HG02973 (cell line): ENCODE measurements at regions not wholly inside any gene's neighbourhood (a gene's known extent, or its start where the extent isn't known, plus 50 kb on each side); places are given as distances from the start of the nearest gene placed in this dataset.
"Not testable (repeated sequence)": the region's sequence is repeated elsewhere in the genome, so short reads cannot be mapped to it uniquely, and the experiment has no call there.

Source experiments
- ATAC-seq: cut with Tn5 transposase; IDR thresholded peaks from one replicate; pipeline ENCODE4 v1.9.1; 2021; ENCODE audit warnings: moderate library complexity; ENCODE audit not compliant: unreplicated experiment

DNA sequence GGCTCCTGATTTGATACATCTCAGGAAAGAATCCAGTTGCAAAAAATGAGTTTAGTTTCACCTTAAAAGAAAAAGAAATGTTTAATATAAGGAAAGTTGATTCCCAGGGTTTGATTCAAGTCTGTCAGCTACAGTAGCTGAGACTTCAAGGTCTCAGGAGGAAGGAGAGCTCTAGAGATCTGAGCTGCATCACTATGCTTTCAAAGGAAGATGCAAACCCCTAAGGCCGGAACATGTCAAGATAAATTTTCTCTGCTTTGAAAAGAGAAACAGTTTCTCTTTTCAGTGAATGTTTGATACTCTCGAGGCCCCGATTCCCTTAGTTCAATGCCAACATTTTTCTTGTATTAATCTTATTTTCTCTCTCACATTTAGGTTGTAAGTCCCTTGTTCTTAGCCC is 128.6 kb downstream of the RGPD3 start:
- no peak for ATAC-seq

- ATAC-seq: no peak
These were observed 129.1 kb downstream of the RGPD3 start for GRCh38 chr2:106339132-106339531.

- ATAC-seq: no peak
These were observed 130.2 kb downstream of the RGPD3 start for GRCh38 chr2:106338043-106338442.

DNA sequence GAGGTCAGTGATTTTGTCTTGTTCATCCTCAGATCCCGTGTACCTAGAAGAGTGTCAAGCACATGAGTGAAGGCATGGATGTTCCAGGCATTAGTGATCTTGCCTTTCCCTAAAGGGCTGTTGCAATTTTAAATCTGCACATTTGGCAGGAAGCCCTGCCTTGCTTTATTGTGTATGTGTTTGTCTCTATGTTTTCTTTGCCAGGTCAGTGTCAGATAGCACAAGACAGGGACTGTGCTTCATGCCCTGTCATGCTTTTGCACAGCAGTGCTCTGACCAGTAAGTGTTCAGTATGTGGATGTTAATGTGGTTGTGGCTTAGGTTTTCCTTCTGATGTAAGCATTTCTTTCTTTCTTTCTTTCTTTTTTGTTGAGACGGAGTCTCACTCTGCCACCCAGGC is 131.5 kb downstream of the RGPD3 start:
- ATAC-seq: no peak

DNA sequence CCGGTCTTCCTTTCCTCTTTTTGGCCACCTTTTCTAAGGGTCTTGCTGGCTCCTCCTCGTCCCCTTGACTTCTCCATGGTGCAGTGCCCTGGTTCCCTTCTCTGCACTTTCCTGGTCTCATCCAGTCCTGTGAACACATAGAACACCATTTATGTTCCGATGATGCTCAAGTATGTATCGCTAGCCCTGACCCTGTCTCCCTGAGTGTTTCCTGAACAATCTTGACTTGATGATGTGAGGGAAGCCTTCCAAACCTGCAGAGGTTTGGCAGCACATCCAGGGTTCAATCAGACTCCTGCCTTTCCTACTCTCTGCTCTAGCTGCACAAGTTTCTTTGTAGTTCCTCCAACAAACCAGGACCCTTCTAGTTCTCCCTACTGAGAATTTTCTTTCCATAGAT is 132.1 kb downstream of the RGPD3 start:
- ATAC-seq: no peak

- no peak for ATAC-seq
These were observed 133.4 kb downstream of the RGPD3 start for GRCh38 chr2:106334802-106335201.

- ATAC-seq: not testable (repeated sequence)
These were observed 134.8 kb downstream of the RGPD3 start for GRCh38 chr2:106333253-106333873.

GRCh38 chr2:106332054-106332453 is 136.2 kb downstream of the RGPD3 start:
- ATAC-seq: no peak

- not testable (repeated sequence) for ATAC-seq
These were observed 136.5 kb upstream of the UXS1 start for GRCh38 chr2:106330384-106331261.

GRCh38 chr2:106323337-106324013 is 129.4 kb upstream of the UXS1 start:
- no peak for ATAC-seq

DNA sequence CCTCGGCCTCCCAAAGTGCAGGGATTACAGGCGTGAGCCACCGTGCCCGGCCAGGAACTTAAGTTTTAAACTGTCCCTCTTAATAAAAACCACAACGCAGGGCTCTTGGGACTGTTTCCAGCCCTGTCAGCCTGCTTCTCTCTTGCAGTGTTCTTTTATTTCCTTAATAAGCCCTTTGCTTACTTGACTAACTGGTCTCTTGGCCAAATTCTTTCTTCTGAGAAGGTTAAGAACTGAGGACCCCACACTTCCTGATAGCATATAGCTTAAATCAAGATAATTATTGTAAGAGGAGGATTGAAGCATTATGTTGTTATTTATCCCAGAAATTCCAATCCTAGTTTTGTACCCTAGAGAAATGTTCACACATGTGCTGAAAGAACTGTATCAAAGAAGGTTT is 128.2 kb upstream of the UXS1 start:
- no peak for ATAC-seq

- not testable (repeated sequence) for ATAC-seq
These were observed 126.3 kb upstream of the UXS1 start for GRCh38 chr2:106320439-106320838.

GRCh38 chr2:106316915-106317314 is 122.8 kb upstream of the UXS1 start:
- no peak for ATAC-seq

GRCh38 chr2:106314444-106314843 is 120.3 kb upstream of the UXS1 start:
- no peak for ATAC-seq

GRCh38 chr2:106311041-106311370 is 116.9 kb upstream of the UXS1 start:
- no peak for ATAC-seq

- ATAC-seq: no peak
These were observed 113.8 kb upstream of the UXS1 start for GRCh38 chr2:106307860-106308259.

GRCh38 chr2:106306387-106306786 is 112.3 kb upstream of the UXS1 start:
- ATAC-seq: no peak

GRCh38 chr2:106304612-106305184 is 110.6 kb upstream of the UXS1 start:
- no peak for ATAC-seq

DNA sequence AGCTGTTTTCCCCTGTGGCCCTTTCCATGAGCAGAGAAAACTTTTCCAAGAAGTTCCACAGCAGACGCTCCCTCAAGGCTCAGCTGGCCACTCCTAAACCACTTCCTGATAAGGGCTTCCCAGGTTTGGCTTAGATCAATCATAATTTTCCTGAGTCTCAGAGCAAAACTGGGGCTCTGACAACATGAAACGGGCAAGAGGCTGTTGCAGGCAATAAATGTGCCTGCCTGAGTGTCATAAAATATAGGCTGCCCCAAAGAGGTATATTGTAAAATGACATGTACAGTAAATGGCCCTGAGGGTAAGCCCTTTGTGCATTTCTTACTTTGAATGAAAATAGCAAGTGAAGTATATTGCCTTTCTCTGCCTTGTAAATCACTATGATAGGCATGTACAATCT is 105.6 kb upstream of the UXS1 start:
- ATAC-seq: no peak

DNA sequence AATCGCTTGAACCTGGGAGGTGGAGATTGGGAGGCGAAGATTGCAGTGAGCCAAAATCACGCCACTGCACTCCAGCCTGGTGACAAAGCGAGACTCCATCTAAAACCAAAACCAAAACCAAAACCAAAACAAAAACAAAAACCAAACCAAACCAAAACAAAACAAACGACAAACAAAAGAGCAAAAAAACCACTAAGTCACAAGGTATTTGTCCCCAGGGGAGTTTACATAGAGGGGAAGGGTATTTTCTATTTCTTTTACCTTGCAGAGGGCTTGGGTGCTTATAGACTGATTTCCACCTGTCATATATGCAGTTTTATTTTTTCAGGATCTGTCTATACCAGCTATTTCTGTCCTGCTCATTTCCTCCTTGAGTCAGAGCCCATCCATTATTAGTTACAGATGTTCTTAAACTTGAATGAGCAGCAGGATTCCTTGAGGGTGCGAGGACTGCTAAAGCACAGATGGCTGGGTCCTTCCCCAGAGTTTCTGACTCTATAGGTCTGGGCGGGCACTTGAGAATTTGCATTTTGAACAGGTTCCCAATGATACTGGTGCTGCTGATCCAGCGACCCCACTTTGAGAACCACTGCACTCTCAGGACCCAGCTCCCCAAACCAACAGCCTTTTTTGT is 102.2 kb upstream of the UXS1 start:
- no peak for ATAC-seq

DNA sequence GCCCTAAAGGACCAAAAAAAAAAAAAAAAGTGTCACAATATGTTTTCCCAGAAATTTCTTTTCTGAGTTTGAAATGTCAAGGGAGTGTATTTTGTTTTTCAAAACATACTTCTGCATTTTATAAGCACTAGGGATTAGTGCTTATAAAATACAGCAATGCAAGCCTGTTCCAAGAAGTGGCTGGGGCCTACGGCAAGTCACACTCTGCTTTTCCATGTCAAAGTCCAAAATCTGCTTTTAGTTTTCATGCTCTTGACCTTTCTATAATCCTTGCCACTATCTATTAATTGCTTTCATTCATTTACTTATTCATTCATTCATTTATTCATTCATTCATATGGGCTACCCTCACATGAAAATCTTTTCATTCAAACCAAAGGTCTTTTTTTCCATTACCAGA is 100.1 kb upstream of the UXS1 start:
- no peak for ATAC-seq
